Mesenchymal stem cell (in vitro differentiated cells and primary cell): ENCODE measurements at regions not wholly inside any gene's neighbourhood (a gene's known extent, or its start where the extent isn't known, plus 50 kb on each side); places are given as distances from the start of the nearest gene placed in this dataset.
"Not testable (repeated sequence)": the region's sequence is repeated elsewhere in the genome, so short reads cannot be mapped to it uniquely, and the experiment has no call there.

Source experiments
- DNase-seq: peaks from one replicate; pipeline ENCODE4 v3.0.0-alpha.2; 2013
- H2AFZ ChIP-seq: one replicate; pipeline ENCODE4 v1.6.1; 2013; ENCODE audit warnings: low read depth, mild to moderate bottlenecking, control low read depth, inconsistent platforms, low read length, moderate library complexity
- H2AK5ac ChIP-seq: 2 replicates; pipeline ENCODE4 v1.6.1; 2013; ENCODE audit warnings: low read length, moderate library complexity, mild to moderate bottlenecking, inconsistent platforms; ENCODE audit not compliant: severe bottlenecking
- H2BK120ac ChIP-seq: one replicate; pipeline ENCODE4 v1.6.1; 2013; ENCODE audit warnings: low read depth, mild to moderate bottlenecking, inconsistent platforms, low read length, moderate library complexity
- H2BK12ac ChIP-seq, 2 experiments: one replicate each; pipeline ENCODE4 v1.6.1; 2013; ENCODE audit warnings: inconsistent platforms in 2 of 2, low read length in 2 of 2, mild to moderate bottlenecking in 2 of 2, moderate library complexity in 2 of 2, control low read depth in 1 of 2
- H2BK15ac ChIP-seq: one replicate; pipeline ENCODE4 v1.6.1; 2013; ENCODE audit warnings: mild to moderate bottlenecking, low read depth, inconsistent platforms; ENCODE audit not compliant: poor library complexity, severe bottlenecking
- H2BK5ac ChIP-seq: 2 replicates; pipeline ENCODE4 v1.6.1; 2013; ENCODE audit warnings: low read depth, mild to moderate bottlenecking, low read length, control low read depth, inconsistent platforms; ENCODE audit not compliant: poor library complexity, severe bottlenecking
- H3K14ac ChIP-seq, 2 experiments: one replicate each; pipeline ENCODE4 v1.6.1; 2013; ENCODE audit warnings: inconsistent platforms in 2 of 2, low read length in 2 of 2, control low read depth in 1 of 2, mild to moderate bottlenecking in 1 of 2, moderate library complexity in 1 of 2
- H3K18ac ChIP-seq, 2 experiments: one replicate each; pipeline ENCODE4 v1.6.1; 2013; ENCODE audit warnings: inconsistent platforms in 2 of 2, low read length in 2 of 2, control low read depth in 1 of 2, low read depth in 1 of 2, mild to moderate bottlenecking in 1 of 2
- H3K23ac ChIP-seq, 2 experiments: one replicate each; pipeline ENCODE4 v1.6.1; 2013; ENCODE audit warnings: inconsistent platforms in 2 of 2, low read length in 2 of 2, mild to moderate bottlenecking in 2 of 2, moderate library complexity in 2 of 2, control low read depth in 1 of 2
- H3K27ac ChIP-seq: 2 replicates; pipeline ENCODE4 v1.5.1; 2013; ENCODE audit warnings: mild to moderate bottlenecking, moderate library complexity, low read length, control low read depth, inconsistent platforms; ENCODE audit not compliant: poor library complexity, severe bottlenecking
- H3K27me3 ChIP-seq, 2 experiments: 2 replicates each; pipeline versions ENCODE4 v1.6.1 to v1.7.0; 2013; ENCODE audit warnings: low read length in 2 of 2, mild to moderate bottlenecking in 2 of 2, moderate library complexity in 2 of 2, control low read depth in 1 of 2, inconsistent platforms in 1 of 2; ENCODE audit not compliant: control insufficient read depth in 1 of 2, insufficient read depth in 1 of 2
- H3K36me3 ChIP-seq, 2 experiments: 2 replicates each; pipeline versions ENCODE4 v1.6.1 to v1.7.0; 2013; ENCODE audit warnings: low read length in 2 of 2, control low read depth in 1 of 2, inconsistent platforms in 1 of 2, low read depth in 1 of 2, mild to moderate bottlenecking in 1 of 2; ENCODE audit not compliant: insufficient read depth in 2 of 2, control insufficient read depth in 1 of 2
- H3K4ac ChIP-seq, 2 experiments: one replicate each; pipeline ENCODE4 v1.6.1; 2013; ENCODE audit warnings: inconsistent platforms in 2 of 2, low read length in 2 of 2, mild to moderate bottlenecking in 2 of 2, moderate library complexity in 2 of 2, control low read depth in 1 of 2, low read depth in 1 of 2
- H3K4me1 ChIP-seq: 2 replicates; pipeline ENCODE4 v1.6.1; 2013; ENCODE audit warnings: low read depth, low read length, control low read depth; ENCODE audit not compliant: control insufficient read depth, insufficient read depth
- H3K4me2 ChIP-seq: 2 replicates; pipeline ENCODE4 v1.6.1; 2013; ENCODE audit warnings: low read length, mild to moderate bottlenecking, inconsistent platforms; ENCODE audit not compliant: poor library complexity, severe bottlenecking
- H3K4me3 ChIP-seq, 2 experiments: 2 replicates each; pipeline versions ENCODE4 v1.5.1 to v1.7.0; 2013; ENCODE audit warnings: low read length in 2 of 2, mild to moderate bottlenecking in 2 of 2, control low read depth in 1 of 2, low read depth in 1 of 2; ENCODE audit not compliant: insufficient read depth in 1 of 2
- H3K79me1 ChIP-seq: replicated peaks from 2 replicates; pipeline ENCODE4 v1.6.1; 2013; ENCODE audit warnings: mild to moderate bottlenecking, control low read depth, low read length, inconsistent platforms; ENCODE audit not compliant: poor library complexity, severe bottlenecking
- H3K9ac ChIP-seq: 2 replicates; pipeline ENCODE4 v1.7.0; 2013; ENCODE audit warnings: mild to moderate bottlenecking, low read length, moderate library complexity
- H3K9me3 ChIP-seq: 2 replicates; pipeline ENCODE4 v1.7.0; 2013; ENCODE audit warnings: mild to moderate bottlenecking, low read length; ENCODE audit not compliant: control insufficient read depth
- H4K8ac ChIP-seq: one replicate; pipeline ENCODE4 v1.6.1; 2013; ENCODE audit warnings: inconsistent platforms, mild to moderate bottlenecking, low read length, moderate library complexity
- H4K91ac ChIP-seq: one replicate; pipeline ENCODE4 v1.6.1; 2013; ENCODE audit warnings: mild to moderate bottlenecking, low read length, inconsistent platforms
- WGBS: methylation state at CpG from one replicate; pipeline ENCODE4 v1.1.7; 2013; ENCODE audit warnings: mixed read lengths; 5-methylcytosine and 5-hydroxymethylcytosine counted together

DNA sequence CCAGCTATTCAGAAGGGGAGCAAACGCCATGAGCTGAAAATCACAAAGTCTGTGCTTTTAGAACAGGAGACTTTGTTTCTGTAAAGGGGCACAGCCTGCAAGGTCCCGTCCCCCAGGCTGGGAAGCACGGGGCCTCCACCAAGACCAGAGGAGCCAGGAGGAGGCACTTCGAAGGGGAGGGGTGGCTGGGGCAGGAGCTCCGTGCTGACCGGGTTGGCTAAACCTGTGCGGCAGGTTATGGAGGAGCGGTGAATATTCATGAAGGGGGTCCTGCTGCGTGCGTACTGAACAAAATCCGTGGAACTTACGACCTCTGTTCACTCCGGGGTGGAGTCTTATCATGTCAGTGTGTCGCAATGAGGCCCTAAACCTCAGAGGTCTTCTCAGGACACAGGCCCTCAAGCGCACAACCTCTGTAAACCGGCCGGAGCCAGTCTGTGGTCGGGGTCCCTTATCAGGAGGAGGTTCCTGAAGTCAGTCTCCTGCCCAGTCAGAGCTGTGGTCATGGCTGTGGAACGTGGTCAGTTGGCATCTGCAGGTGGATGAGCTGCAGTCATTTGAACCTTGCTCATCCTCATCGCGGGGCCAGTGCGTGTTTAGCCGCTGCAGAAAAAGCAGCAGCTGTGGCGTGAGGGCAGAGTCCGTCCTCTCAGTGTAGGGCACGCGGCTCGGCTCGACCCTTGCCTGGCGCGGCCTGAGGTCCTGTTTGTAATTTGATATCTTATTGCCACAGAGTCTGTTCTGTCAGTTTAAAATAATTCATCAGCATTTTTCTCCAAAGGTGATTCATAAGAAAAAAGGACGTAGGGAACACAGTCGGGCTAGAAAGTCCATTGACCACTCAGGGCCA, 5507.7 kb upstream of the TPTE start:
- H3K4ac ChIP-seq, H3K4me1 ChIP-seq, H2BK120ac ChIP-seq, H3K18ac ChIP-seq, H3K27ac ChIP-seq, H3K9me3 ChIP-seq, H2AK5ac ChIP-seq, H3K9ac ChIP-seq, H2AFZ ChIP-seq, H3K27me3 ChIP-seq, H3K36me3 ChIP-seq, H4K91ac ChIP-seq, H3K4me3 ChIP-seq, DNase-seq, H2BK12ac ChIP-seq, H2BK5ac ChIP-seq, H3K4me2 ChIP-seq, H3K79me1 ChIP-seq, H2BK15ac ChIP-seq, H3K14ac ChIP-seq, H4K8ac ChIP-seq, H3K23ac ChIP-seq: not testable (repeated sequence)
- WGBS = no CpG with 5 or more reads among the region's 33 CpGs

DNA sequence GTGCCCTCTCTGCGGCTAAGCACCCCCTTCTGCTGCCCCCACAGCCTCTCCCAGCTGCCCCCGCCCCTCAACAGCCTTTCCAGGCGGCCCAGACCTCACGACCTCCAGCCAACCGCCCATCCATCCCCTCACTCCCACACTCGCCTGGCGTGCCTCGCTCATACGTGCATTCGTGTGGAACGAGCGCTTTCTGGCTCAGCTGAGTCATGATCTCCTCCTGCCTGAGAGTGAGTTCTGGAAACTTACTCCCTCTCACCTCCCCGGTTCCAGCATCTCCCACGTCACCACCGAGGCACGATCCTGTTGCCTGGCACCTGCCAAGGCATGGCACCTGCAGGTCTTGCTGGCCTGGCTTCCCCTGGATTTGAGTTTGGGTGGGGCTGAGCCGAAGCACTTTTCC, 5506.2 kb upstream of the TPTE start:
- not testable (repeated sequence) for H2BK5ac ChIP-seq, H3K4ac ChIP-seq, H3K27me3 ChIP-seq, H3K79me1 ChIP-seq, H3K4me1 ChIP-seq, H3K4me2 ChIP-seq, H3K9me3 ChIP-seq, H2BK15ac ChIP-seq, H4K91ac ChIP-seq, H2AFZ ChIP-seq, H2AK5ac ChIP-seq, H3K23ac ChIP-seq, H2BK12ac ChIP-seq, H3K18ac ChIP-seq, H3K4me3 ChIP-seq, H3K9ac ChIP-seq, H4K8ac ChIP-seq, H3K36me3 ChIP-seq, H2BK120ac ChIP-seq, H3K14ac ChIP-seq, H3K27ac ChIP-seq, DNase-seq
- WGBS = no CpG with 5 or more reads among the region's 17 CpGs

DNA sequence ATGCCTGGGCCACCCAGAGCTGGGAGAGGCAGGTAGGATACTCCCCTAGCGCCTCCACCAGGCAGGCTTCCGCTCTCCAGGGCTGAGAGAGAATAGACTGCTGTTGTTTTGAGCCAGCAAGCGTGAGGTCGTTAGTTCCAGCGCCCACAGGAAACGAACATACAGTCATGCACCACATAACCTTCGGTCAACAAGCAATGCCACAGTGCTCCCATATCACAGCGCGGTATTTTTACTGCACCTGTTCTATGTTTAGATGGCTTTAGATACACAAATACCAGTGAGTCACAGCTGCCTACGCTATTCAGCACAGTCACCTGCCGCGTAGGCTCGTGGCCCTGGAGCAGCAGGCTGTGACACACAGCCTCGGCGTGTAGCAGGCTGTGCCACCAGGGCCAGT, 5502.3 kb upstream of the TPTE start:
- H3K23ac ChIP-seq, DNase-seq, H3K9ac ChIP-seq, H3K18ac ChIP-seq, H3K14ac ChIP-seq, H3K4me2 ChIP-seq, H2BK15ac ChIP-seq, H2AFZ ChIP-seq, H3K27ac ChIP-seq, H4K8ac ChIP-seq, H3K4me1 ChIP-seq, H4K91ac ChIP-seq, H2BK120ac ChIP-seq, H3K4ac ChIP-seq, H2AK5ac ChIP-seq, H3K36me3 ChIP-seq, H3K27me3 ChIP-seq, H2BK12ac ChIP-seq, H3K4me3 ChIP-seq, H3K9me3 ChIP-seq, H2BK5ac ChIP-seq, H3K79me1 ChIP-seq: not testable (repeated sequence)
- WGBS = no CpG with 5 or more reads among the region's 15 CpGs

DNA sequence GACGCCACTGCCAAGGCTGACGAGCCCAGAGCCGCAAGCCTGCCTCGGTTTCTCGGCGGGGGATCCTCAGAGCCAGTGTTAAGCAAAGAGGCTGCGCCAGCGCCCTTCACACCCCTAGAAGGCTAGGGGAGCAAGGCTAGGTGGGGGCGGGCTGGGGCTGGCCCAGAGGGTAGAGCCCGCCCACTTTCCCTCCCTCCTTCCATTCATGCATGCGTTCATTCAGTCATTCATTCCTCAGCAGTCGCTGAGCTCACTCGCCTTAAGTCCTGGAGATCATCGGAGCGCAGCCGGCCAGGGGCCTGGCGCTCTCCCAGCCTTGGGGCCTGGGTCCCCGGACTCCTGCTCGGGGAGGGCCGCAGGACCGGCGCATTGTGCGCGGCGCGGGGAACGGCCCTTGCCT, 5499.6 kb upstream of the TPTE start:
- H3K4ac ChIP-seq, H3K9me3 ChIP-seq, DNase-seq, H3K4me1 ChIP-seq, H3K18ac ChIP-seq, H3K79me1 ChIP-seq, H2AK5ac ChIP-seq, H2BK15ac ChIP-seq, H4K8ac ChIP-seq, H3K9ac ChIP-seq, H2AFZ ChIP-seq, H3K27ac ChIP-seq, H3K4me2 ChIP-seq, H2BK12ac ChIP-seq, H3K27me3 ChIP-seq, H2BK120ac ChIP-seq, H4K91ac ChIP-seq, H3K14ac ChIP-seq, H3K23ac ChIP-seq, H3K36me3 ChIP-seq, H3K4me3 ChIP-seq, H2BK5ac ChIP-seq: not testable (repeated sequence)
- WGBS = no CpG with 5 or more reads among the region's 27 CpGs
